HG02973 (cell line): ENCODE measurements at regions not wholly inside any gene's neighbourhood (a gene's known extent, or its start where the extent isn't known, plus 50 kb on each side); places are given as distances from the start of the nearest gene placed in this dataset.
"Not testable (repeated sequence)": the region's sequence is repeated elsewhere in the genome, so short reads cannot be mapped to it uniquely, and the experiment has no call there.

ENCODE experiments used
- ATAC-seq: cut with Tn5 transposase; IDR thresholded peaks from one replicate; pipeline ENCODE4 v1.9.1; 2021; ENCODE audit warnings: moderate library complexity; ENCODE audit not compliant: unreplicated experiment

- no peak for ATAC-seq
These were observed 456.5 kb downstream of the EPHA7 start for GRCh38 chr6:92962846-92963245.

- ATAC-seq, result not testable (repeated sequence)
These were observed 467.2 kb downstream of the EPHA7 start for GRCh38 chr6:92952111-92952510.

- no peak for ATAC-seq
These were observed 473.6 kb downstream of the EPHA7 start for GRCh38 chr6:92945799-92946198.

- ATAC-seq, result no peak
These were observed 475.2 kb downstream of the EPHA7 start for GRCh38 chr6:92944132-92944531.

GRCh38 chr6:92942549-92942948 is 476.8 kb downstream of the EPHA7 start:
- ATAC-seq, result no peak

GRCh38 chr6:92934625-92935024 is 484.7 kb downstream of the EPHA7 start:
- no peak for ATAC-seq

- ATAC-seq, result no peak
These were observed 489.2 kb downstream of the EPHA7 start for GRCh38 chr6:92930171-92930570.

GRCh38 chr6:92922216-92922806 is 497.0 kb downstream of the EPHA7 start:
- no peak for ATAC-seq

- no peak for ATAC-seq
These were observed 503.9 kb downstream of the EPHA7 start for GRCh38 chr6:92915466-92915865.

GRCh38 chr6:92911301-92911700 is 508.1 kb downstream of the EPHA7 start:
- ATAC-seq, result no peak

GRCh38 chr6:92910646-92911045 is 508.7 kb downstream of the EPHA7 start:
- no peak for ATAC-seq

GRCh38 chr6:92906385-92906784 is 513.0 kb downstream of the EPHA7 start:
- no peak for ATAC-seq

GRCh38 chr6:92893741-92894140 is 525.6 kb downstream of the EPHA7 start:
- ATAC-seq, result no peak

GRCh38 chr6:92892626-92893170 is 526.7 kb downstream of the EPHA7 start:
- ATAC-seq, result no peak

- ATAC-seq, result no peak
These were observed 531.0 kb downstream of the EPHA7 start for GRCh38 chr6:92888316-92888715.

- ATAC-seq, result no peak
These were observed 531.5 kb downstream of the EPHA7 start for GRCh38 chr6:92887871-92888270.

- no peak for ATAC-seq
These were observed 539.8 kb downstream of the EPHA7 start for GRCh38 chr6:92879526-92879925.

- no peak for ATAC-seq
These were observed 554.3 kb downstream of the EPHA7 start for GRCh38 chr6:92864966-92865555.

- no peak for ATAC-seq
These were observed 569.7 kb downstream of the EPHA7 start for GRCh38 chr6:92849636-92850035.

GRCh38 chr6:92848901-92849300 is 570.5 kb downstream of the EPHA7 start:
- no peak for ATAC-seq

- no peak for ATAC-seq
These were observed 570.9 kb downstream of the EPHA7 start for GRCh38 chr6:92848459-92848858.

- ATAC-seq, result no peak
These were observed 571.4 kb downstream of the EPHA7 start for GRCh38 chr6:92847988-92848387.
